Activated T-helper 1 cell treated with Interleukin-2 at 50 U/mL for 16 hours (primary cell): ENCODE measurements at regions not wholly inside any gene's neighbourhood (a gene's known extent, or its start where the extent isn't known, plus 50 kb on each side); places are given as distances from the start of the nearest gene placed in this dataset.
"Not testable (repeated sequence)": the region's sequence is repeated elsewhere in the genome, so short reads cannot be mapped to it uniquely, and the experiment has no call there.

Source experiments
- DNase-seq: peaks from one replicate; pipeline ENCODE4 v3.0.0-alpha.2; 2020; ENCODE audit warnings: low read depth

DNA sequence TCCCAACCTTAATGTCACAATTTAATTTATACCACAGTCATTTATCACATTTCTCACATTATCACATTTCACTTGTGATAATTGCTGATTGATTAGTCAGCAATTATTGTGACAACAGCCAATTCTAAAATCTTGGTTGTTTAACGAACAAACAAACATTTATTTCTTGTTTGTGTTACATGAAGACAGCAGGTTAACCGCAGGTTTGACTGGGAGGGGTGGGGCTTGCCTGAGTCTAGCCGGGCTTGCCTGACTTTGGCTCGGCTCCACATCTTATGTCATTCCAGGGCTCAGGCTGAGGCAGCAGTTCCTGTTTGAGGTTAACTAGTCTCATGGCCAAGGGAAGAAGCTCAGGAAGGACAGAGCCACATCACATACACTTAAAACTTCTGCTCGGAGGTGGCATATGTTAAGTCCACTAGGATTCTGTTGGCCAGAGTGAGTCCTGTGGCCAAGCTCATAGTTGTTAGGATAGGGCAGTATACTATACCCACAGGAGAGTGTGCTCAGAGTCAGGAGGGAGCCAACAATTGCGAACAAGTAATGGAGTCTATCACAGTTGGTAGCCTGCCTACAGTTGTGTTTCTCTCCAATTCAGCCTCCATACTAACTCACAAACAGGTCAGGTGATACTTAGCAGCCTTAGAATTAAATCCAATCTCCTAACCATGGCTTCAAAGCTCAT lies 90.0 kb upstream of the IFNGR1 start:
- DNase-seq, result no peak

DNA sequence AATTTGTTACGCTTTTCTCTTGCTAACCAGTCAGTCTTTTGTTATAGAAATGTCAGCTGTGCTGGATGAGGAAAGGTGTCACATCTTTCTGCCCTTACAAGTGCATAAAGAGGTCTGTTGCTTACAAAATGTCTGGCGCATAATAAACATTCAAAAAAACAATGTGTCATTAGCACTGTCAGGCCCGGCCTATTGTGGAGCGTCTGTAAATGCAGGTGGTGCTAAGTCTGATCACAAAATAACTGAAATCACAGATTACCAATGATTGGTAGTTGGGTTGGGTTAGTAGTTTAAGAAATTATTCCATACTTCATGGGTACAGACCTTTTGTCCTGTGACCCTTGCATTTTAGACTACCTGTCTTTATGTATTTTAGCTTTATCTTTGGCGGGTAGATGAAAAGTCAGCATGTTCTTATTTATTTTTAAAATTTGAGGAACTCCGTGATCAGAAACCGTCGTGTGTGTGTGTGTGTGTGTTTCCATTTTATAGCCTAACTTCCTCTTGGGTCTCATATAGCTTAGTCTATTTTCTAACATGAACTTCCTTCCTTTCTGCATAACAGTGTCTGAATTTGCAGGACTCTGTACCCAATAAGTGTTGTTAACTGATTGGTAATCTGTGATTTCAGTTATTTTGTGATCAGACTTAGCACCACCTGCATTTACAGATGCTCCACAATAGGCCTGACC lies 88.1 kb upstream of the IFNGR1 start:
- DNase-seq, result no peak

- no peak for DNase-seq
Measured at GRCh38 chr6:137305691-137306090, 86.5 kb upstream of the IFNGR1 start.

DNA sequence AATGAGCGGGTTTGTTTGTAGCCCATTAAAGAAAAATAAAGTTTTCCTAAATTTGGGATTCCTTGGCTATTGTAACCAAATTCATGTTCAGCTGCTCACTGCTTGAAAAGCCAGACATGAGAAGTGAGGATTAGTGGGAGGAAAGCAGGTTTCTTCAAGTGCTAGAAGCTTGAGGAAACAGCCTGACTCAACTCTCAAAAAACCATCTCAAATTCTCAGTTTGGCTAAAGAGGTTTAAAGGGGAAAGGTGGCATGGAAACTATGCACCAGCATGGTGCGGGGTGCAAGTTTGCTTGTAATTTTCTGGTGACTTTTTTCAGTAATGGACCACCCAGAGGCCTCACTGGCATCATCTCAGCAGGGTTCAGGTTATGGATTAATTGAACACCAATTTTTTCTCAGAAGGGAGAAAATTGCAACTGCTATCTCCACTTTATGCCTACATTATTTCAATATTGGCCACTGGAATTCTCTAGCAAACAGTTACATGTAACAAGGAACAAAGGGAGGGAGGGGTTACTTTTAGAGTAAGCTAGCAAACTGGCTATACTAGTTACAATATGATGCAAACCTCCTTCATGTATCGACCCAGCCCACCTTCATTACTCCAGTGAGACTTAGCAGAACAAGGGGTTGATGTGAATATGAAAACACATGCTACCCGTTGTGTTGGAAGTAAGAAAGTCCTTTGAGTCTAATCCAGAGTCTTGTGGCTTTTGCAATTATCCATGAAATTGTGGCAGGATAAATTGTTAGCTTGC lies 85.0 kb upstream of the IFNGR1 start:
- no peak for DNase-seq

DNA sequence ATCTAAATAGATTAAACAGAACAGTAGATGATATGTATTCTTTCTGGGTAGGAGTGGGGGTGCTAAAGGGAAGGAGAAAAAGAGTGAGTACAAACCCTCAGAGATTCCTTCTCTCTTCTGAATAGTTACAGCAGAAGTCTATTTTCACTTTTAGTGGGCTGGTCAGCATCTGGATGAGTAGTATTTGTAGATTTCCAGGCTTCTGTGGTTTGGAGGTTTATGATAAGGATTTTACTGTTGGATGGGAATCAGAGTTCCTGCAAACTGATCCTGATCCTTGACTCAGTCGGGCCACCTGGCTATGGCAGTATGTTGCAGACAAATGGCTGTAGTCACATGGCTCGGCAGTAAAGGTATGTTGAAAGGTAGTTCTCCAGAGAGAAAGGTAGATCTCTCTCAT lies 84.3 kb upstream of the IFNGR1 start:
- no peak for DNase-seq

GRCh38 chr6:137299681-137300080 lies 80.5 kb upstream of the IFNGR1 start:
- DNase-seq, result no peak

GRCh38 chr6:137297887-137298286 lies 78.7 kb upstream of the IFNGR1 start:
- DNase-seq, result no peak

DNA sequence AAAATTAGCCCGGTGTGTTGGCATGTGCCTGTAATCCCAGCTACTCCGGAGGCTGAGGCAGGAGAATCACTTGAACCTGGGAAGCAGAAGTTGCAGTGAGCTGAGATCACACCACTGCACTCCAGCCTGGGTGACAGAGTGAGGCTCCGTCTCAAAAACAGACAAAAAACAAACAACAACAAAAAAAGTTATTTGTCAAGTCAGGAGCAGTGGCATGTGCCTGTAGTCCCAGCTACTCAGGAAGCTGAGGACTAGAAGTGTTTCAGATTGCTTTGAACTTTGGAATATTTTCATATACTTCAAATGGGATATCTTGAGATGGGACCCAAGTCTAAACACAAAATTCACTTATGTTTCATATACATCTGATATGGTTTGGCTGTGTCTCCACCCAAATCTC lies 73.1 kb upstream of the IFNGR1 start:
- not testable (repeated sequence) for DNase-seq

GRCh38 chr6:137291441-137291840 lies 72.3 kb upstream of the IFNGR1 start:
- DNase-seq, result no peak

DNA sequence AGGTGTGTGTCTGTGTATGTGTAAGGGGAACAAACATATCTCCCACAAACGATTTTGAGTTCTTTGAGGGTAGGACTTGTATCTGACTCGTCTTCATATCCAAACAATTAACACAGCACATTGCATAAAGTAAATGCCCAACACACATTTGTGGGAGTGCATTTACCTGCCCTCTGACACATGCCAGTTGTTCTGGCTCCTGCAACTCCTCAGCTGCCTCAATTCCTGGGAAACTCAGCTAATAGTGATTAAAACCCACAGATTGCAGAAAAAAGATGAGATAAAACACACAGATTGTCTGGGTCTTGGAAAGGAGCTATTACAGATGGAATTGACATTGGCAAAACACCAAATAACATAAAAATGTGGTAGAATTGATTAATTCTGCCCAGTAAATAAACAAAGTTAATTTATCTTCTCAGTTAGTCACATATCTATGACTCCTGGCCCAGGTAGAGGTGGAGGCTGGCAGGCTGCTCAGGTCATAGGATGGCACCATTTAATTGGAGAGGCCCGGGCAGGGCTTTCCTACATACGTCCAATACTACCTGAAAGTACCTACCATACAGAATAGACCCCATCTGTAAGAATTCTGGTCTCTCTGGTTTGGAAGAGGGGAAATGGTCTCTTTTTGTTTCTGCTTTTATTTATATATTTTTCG lies 71.5 kb upstream of the IFNGR1 start:
- DNase-seq, result no peak

GRCh38 chr6:137286916-137287315 lies 67.7 kb upstream of the IFNGR1 start:
- DNase-seq, result no peak

DNA sequence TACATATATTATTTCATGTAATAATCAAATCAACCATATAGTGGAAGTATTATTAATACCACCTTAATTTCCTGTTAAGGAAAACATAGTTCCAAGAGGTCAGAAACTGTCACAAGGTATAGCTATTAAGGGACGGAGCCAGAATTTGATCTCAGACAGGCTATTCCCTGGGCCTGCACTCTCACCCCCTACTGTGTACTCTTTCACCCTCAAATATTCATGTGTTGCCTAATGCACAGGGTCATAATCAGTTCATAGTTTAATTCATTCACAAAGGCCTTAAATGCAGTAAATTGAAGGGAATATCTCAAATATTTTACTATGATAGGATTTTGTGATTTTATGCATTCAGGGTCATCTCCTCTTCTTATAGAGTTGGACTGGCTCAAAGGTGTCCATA lies 67.2 kb upstream of the IFNGR1 start:
- no peak for DNase-seq

GRCh38 chr6:137284811-137285110 lies 65.6 kb upstream of the IFNGR1 start:
- no peak for DNase-seq

DNA sequence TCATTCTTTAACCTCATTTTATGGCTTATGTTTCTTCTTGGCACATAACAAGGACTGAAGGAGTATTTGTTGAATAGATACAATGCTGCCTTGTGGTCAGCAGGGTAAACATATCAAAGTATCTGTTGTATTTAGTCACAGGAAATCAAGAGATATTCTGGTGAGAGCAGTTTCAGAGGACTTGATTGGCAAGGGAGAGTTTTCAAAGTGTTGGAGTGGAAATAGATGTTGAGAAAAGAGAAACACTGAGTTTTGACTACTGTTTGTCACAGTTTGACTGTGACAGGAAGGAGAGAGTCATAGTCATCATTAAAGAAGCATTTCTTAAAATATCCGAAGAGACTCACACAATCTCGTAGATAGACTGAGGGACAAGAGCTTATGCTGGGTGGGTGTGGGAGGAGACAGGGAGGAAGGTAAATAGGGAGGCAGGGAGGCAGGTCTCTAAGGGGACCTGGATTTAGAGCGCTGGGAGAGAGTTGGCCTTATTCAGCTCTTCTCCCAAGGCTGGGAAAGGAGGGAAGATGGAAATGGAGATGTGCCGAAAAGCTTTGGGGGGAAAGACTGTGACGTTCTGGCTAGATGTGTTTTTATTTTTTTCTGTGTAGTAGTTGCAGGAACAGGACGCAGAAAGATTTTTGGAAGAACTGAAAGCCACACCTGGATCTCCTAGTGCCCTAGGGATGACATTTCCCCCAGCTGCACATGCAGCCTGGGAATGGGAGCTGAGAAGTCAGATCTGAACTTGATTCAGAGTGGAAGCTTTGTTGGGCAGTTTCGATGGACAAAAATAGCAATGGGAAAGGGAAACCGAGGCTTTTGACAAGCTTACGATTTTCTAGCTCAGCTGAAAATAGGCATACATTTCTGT lies 65.0 kb upstream of the IFNGR1 start:
- no peak for DNase-seq

- DNase-seq, result no peak
Measured at GRCh38 chr6:137283080-137283479, 63.9 kb upstream of the IFNGR1 start.

- no peak for DNase-seq
Measured at GRCh38 chr6:137282254-137282653, 63.1 kb upstream of the IFNGR1 start.

DNA sequence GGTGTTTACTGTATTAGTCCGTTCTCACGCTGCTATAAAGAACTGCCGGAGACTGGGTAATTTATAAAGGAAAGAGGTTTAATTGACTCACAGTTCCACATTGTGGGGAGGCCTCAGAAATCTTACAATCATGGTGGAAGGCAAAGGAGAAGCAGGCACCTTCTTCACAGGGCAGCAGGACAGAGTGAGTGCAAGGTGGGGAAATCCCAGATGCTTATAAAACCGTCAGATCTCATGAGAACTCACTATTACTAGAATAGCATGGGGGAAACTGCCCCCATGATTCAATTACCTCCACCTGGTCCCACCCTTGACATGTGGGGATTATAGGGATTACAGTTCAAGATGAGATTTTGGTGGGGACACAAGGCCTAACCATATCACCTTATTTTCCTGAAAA lies 60.1 kb upstream of the IFNGR1 start:
- not testable (repeated sequence) for DNase-seq

- DNase-seq, result no peak
Measured at GRCh38 chr6:137277971-137278637, 58.9 kb upstream of the IFNGR1 start.

- DNase-seq, result no peak
Measured at GRCh38 chr6:137272403-137272802, 53.2 kb upstream of the IFNGR1 start.

DNA sequence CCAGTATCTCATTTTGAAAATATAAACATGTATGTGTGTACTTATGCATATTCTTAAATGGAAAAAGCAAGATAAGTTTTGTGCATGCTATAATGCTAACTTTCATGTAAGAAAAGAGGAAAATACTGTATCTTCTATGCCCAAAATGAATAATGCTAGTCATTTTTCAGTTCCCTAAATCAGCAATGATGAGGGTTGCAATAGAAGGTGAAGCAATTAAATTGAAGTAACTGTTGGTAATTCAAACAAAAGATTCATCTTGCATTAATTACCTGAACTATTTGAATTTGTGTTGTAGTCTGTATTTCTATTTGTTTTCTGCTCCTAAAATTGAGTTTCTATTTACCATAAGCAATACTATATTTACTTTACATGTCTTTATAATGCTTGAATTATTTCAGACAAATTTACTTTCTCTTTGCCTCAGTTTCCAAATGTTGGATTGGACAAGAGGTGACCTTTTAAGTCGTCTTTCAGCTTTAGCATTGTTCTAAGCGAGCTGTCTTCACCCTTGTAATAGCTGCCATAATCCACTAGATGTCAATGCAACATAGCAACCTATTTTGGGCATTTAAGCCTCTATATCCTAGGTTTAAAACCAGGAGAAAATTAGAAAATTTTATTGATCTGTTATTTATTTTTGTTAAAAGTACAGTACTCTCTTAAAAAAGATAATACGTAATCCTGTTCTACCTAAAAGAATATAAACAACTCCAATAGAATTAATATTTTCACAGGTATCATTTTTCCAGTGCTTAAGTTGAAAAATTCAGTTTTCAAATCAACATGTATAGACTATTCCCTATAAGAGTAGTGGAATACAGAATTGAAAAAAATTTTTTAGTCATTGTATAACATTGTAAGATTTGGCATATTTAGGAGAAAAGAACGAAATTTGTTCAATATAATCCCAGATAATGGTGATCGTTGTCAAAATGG lies 52.3 kb upstream of the IFNGR1 start:
- no peak for DNase-seq
